Activated T-cell treated with anti-CD3 and anti-CD28 coated beads, Interleukin-2, amount 50 U/mL, for 24 hours (primary cell): ENCODE measurements at regions not wholly inside any gene's neighbourhood (a gene's known extent, or its start where the extent isn't known, plus 50 kb on each side); places are given as distances from the start of the nearest gene placed in this dataset.

Experiments
- DNase-seq: peaks from one replicate; pipeline ENCODE4 v3.0.0-alpha.2; 2020
- H3K27ac Mint-ChIP-seq: 2 replicates; pipeline ENCODE4 v1.8.0; 2020; ENCODE audit warnings: mild to moderate bottlenecking, mixed read lengths
- H3K27me3 Mint-ChIP-seq: 2 replicates; pipeline ENCODE4 v1.8.0; 2020; ENCODE audit warnings: mixed read lengths
- H3K36me3 Mint-ChIP-seq: 2 replicates; pipeline ENCODE4 v1.8.0; 2020; ENCODE audit warnings: low read depth, mixed read lengths
- H3K4me1 Mint-ChIP-seq: 2 replicates; pipeline ENCODE4 v1.8.0; 2020; ENCODE audit warnings: low read depth, mixed read lengths
- H3K4me3 Mint-ChIP-seq: 2 replicates; pipeline ENCODE4 v1.8.0; 2020; ENCODE audit warnings: mild to moderate bottlenecking, moderate library complexity, mixed read lengths
- H3K9me3 Mint-ChIP-seq: 2 replicates; pipeline ENCODE4 v1.8.0; 2020; ENCODE audit warnings: mixed read lengths

GRCh38 chr5:135255461-135256178 lies 143.4 kb downstream of the MACROH2A1 start:
- DNase-seq: no peak
- peaks cover 3% of the 10 kb centered on the region for H3K9me3 Mint-ChIP-seq
- H3K4me1 Mint-ChIP-seq: no peaks in the 10 kb centered on the region
- no peak overlapping the region for H3K4me3 Mint-ChIP-seq
- no peak overlapping the region for H3K27ac Mint-ChIP-seq
- peaks cover 11% of the 10 kb centered on the region for H3K27me3 Mint-ChIP-seq
- H3K36me3 Mint-ChIP-seq: no peaks in the 10 kb centered on the region

- H3K4me3 Mint-ChIP-seq: no peak overlapping the region
- H3K4me1 Mint-ChIP-seq: peaks cover 2% of the 10 kb centered on the region
- no peak for DNase-seq
- H3K36me3 Mint-ChIP-seq: no peaks in the 10 kb centered on the region
- no peak overlapping the region for H3K27ac Mint-ChIP-seq
- H3K27me3 Mint-ChIP-seq: peaks cover 5% of the 10 kb centered on the region
- H3K9me3 Mint-ChIP-seq: no peaks in the 10 kb centered on the region
Observed at GRCh38 chr5:135254183-135254582, 144.8 kb downstream of the MACROH2A1 start.

GRCh38 chr5:135253601-135254178 lies 145.3 kb downstream of the MACROH2A1 start:
- no peak overlapping the region for H3K27ac Mint-ChIP-seq
- no peak for DNase-seq
- peaks cover 5% of the 10 kb centered on the region for H3K27me3 Mint-ChIP-seq
- H3K9me3 Mint-ChIP-seq: no peaks in the 10 kb centered on the region
- peaks cover 2% of the 10 kb centered on the region for H3K4me1 Mint-ChIP-seq
- no peaks in the 10 kb centered on the region for H3K36me3 Mint-ChIP-seq
- no peak overlapping the region for H3K4me3 Mint-ChIP-seq

GRCh38 chr5:135251093-135251492 lies 147.9 kb downstream of the MACROH2A1 start:
- Mint-ChIP-seq H3K27me3 (peaks cover 5% of the 10 kb centered on the region), H3K4me1 (peaks cover 9% of the 10 kb centered on the region), H3K9me3 (no peaks in the 10 kb centered on the region), H3K36me3 (no peaks in the 10 kb centered on the region), H3K27ac (no peak overlapping the region), H3K4me3 (no peak overlapping the region)
- no peak for DNase-seq

- Mint-ChIP-seq H3K36me3 (no peaks in the 10 kb centered on the region), H3K27ac (no peak overlapping the region), H3K4me1 (peaks cover 9% of the 10 kb centered on the region), H3K27me3 (peaks cover 5% of the 10 kb centered on the region), H3K4me3 (no peak overlapping the region), H3K9me3 (no peaks in the 10 kb centered on the region)
- DNase-seq: no peak
Observed at GRCh38 chr5:135250671-135251070, 148.4 kb downstream of the MACROH2A1 start.

GRCh38 chr5:135249658-135250057 lies 149.4 kb downstream of the MACROH2A1 start:
- Mint-ChIP-seq H3K27me3 (no peaks in the 10 kb centered on the region), H3K4me3 (no peak overlapping the region), H3K4me1 (peaks cover 9% of the 10 kb centered on the region), H3K36me3 (no peaks in the 10 kb centered on the region), H3K27ac (no peak overlapping the region), H3K9me3 (no peaks in the 10 kb centered on the region)
- peak; percentile 11 for DNase-seq

- peak; percentile 9 for DNase-seq
- Mint-ChIP-seq H3K36me3 (no peaks in the 10 kb centered on the region), H3K4me3 (no peak overlapping the region), H3K27me3 (no peaks in the 10 kb centered on the region), H3K4me1 (peaks cover 9% of the 10 kb centered on the region), H3K27ac (no peak overlapping the region), H3K9me3 (no peaks in the 10 kb centered on the region)
Observed at GRCh38 chr5:135248801-135249231, 150.2 kb downstream of the MACROH2A1 start.

GRCh38 chr5:135246923-135247795 lies 151.9 kb downstream of the MACROH2A1 start:
- H3K4me3 Mint-ChIP-seq: no peak overlapping the region
- no peaks in the 10 kb centered on the region for H3K27me3 Mint-ChIP-seq
- no peaks in the 10 kb centered on the region for H3K9me3 Mint-ChIP-seq
- peak; percentile 16 for DNase-seq
- H3K27ac Mint-ChIP-seq: no peak overlapping the region
- H3K36me3 Mint-ChIP-seq: no peaks in the 10 kb centered on the region
- H3K4me1 Mint-ChIP-seq: peaks cover 9% of the 10 kb centered on the region

- no peaks in the 10 kb centered on the region for H3K36me3 Mint-ChIP-seq
- H3K9me3 Mint-ChIP-seq: no peaks in the 10 kb centered on the region
- H3K4me3 Mint-ChIP-seq: no peak overlapping the region
- no peak for DNase-seq
- no peaks in the 10 kb centered on the region for H3K27me3 Mint-ChIP-seq
- H3K27ac Mint-ChIP-seq: no peak overlapping the region
- H3K4me1 Mint-ChIP-seq: peaks cover 9% of the 10 kb centered on the region
Observed at GRCh38 chr5:135246605-135246922, 152.5 kb downstream of the MACROH2A1 start.

GRCh38 chr5:135245521-135246499 lies 153.2 kb downstream of the MACROH2A1 start:
- H3K4me1 Mint-ChIP-seq: peaks cover 9% of the 10 kb centered on the region
- no peak overlapping the region for H3K4me3 Mint-ChIP-seq
- no peaks in the 10 kb centered on the region for H3K36me3 Mint-ChIP-seq
- no peaks in the 10 kb centered on the region for H3K9me3 Mint-ChIP-seq
- H3K27ac Mint-ChIP-seq: no peak overlapping the region
- no peaks in the 10 kb centered on the region for H3K27me3 Mint-ChIP-seq
- DNase-seq: no peak

GRCh38 chr5:135244620-135245021 lies 154.4 kb downstream of the MACROH2A1 start:
- H3K9me3 Mint-ChIP-seq: no peaks in the 10 kb centered on the region
- no peak overlapping the region for H3K4me3 Mint-ChIP-seq
- no peaks in the 10 kb centered on the region for H3K27me3 Mint-ChIP-seq
- H3K36me3 Mint-ChIP-seq: no peaks in the 10 kb centered on the region
- no peak for DNase-seq
- no peak overlapping the region for H3K27ac Mint-ChIP-seq
- H3K4me1 Mint-ChIP-seq: peaks cover 9% of the 10 kb centered on the region

GRCh38 chr5:135243556-135244285 lies 155.3 kb downstream of the MACROH2A1 start:
- no peaks in the 10 kb centered on the region for H3K36me3 Mint-ChIP-seq
- peaks cover 7% of the 10 kb centered on the region for H3K4me1 Mint-ChIP-seq
- H3K4me3 Mint-ChIP-seq: no peak overlapping the region
- H3K27me3 Mint-ChIP-seq: no peaks in the 10 kb centered on the region
- DNase-seq: no peak
- no peaks in the 10 kb centered on the region for H3K9me3 Mint-ChIP-seq
- no peak overlapping the region for H3K27ac Mint-ChIP-seq

GRCh38 chr5:135242866-135243555 lies 156.0 kb downstream of the MACROH2A1 start:
- H3K36me3 Mint-ChIP-seq: no peaks in the 10 kb centered on the region
- no peak overlapping the region for H3K27ac Mint-ChIP-seq
- no peaks in the 10 kb centered on the region for H3K27me3 Mint-ChIP-seq
- DNase-seq: peak; percentile 3
- no peak overlapping the region for H3K4me3 Mint-ChIP-seq
- no peaks in the 10 kb centered on the region for H3K9me3 Mint-ChIP-seq
- H3K4me1 Mint-ChIP-seq: peaks cover 7% of the 10 kb centered on the region
